Lower lobe of right lung (tissue), 2 donors: ENCODE measurements at regions not wholly inside any gene's neighbourhood (a gene's known extent, or its start where the extent isn't known, plus 50 kb on each side); places are given as distances from the start of the nearest gene placed in this dataset.
"Not testable (repeated sequence)": the region's sequence is repeated elsewhere in the genome, so short reads cannot be mapped to it uniquely, and the experiment has no call there.

Experiments used
- ATAC-seq, 2 donors: fragments of 200-7000 bp; cut with Tn5 transposase; one replicate each; pipeline ENCODE4 v1.9.1; 2020 to 2022; ENCODE audit warnings: mild to moderate bottlenecking in 2 of 2, moderate library complexity in 2 of 2
- DNase-seq: peaks from one replicate; pipeline ENCODE4 v3.0.0-alpha.2; 2020
- H3K27ac ChIP-seq: fragments of 200-600 bp; one replicate; pipeline ENCODE4 v1.8.0; 2022
- H3K27me3 ChIP-seq: fragments of 200-600 bp; one replicate; pipeline ENCODE4 v1.8.0; 2022; ENCODE audit warnings: low read depth
- H3K36me3 ChIP-seq: fragments of 200-600 bp; one replicate; pipeline ENCODE4 v1.8.0; 2022; ENCODE audit warnings: mild to moderate bottlenecking
- H3K4me1 ChIP-seq: fragments of 200-600 bp; one replicate; pipeline ENCODE4 v1.8.0; 2022
- H3K4me3 ChIP-seq: fragments of 200-600 bp; one replicate; pipeline ENCODE4 v1.8.0; 2022; ENCODE audit warnings: mild to moderate bottlenecking
- H3K9me3 ChIP-seq: fragments of 200-600 bp; one replicate; pipeline ENCODE4 v1.8.0; 2022
- CTCF ChIP-seq: fragments of 200-600 bp; IDR thresholded peaks from one replicate; pipeline ENCODE4 v1.8.0; 2022; ENCODE audit warnings: antibody characterized with exemption, mild to moderate bottlenecking
- intact Hi-C: fragments of 100-400 bp; cut with DNase I; formaldehyde crosslinking; loops from one replicate; pipeline ENCODE4 v1.11.0; 2022
- donor health status: DM: no; HTN: yes; CAD: no; lungs with severe emphysema.

- ATAC-seq, H3K27ac ChIP-seq, H3K4me1 ChIP-seq, H3K9me3 ChIP-seq, intact Hi-C loops, DNase-seq, H3K27me3 ChIP-seq, H3K36me3 ChIP-seq, H3K4me3 ChIP-seq: not testable (repeated sequence)
Observed at GRCh38 chr17:20868662-20869007, 174.2 kb downstream of the USP22 start.

GRCh38 chr17:20873173-20873572 is 169.6 kb downstream of the USP22 start:
- H3K4me3 ChIP-seq, H3K27me3 ChIP-seq, H3K4me1 ChIP-seq, H3K9me3 ChIP-seq, H3K27ac ChIP-seq, DNase-seq, ATAC-seq, intact Hi-C loops, H3K36me3 ChIP-seq: not testable (repeated sequence)

- DNase-seq, H3K4me1 ChIP-seq, H3K27ac ChIP-seq, H3K36me3 ChIP-seq, intact Hi-C loops, ATAC-seq, H3K27me3 ChIP-seq, H3K9me3 ChIP-seq, H3K4me3 ChIP-seq: not testable (repeated sequence)
Observed at GRCh38 chr17:20873688-20874328, 169.0 kb downstream of the USP22 start.

GRCh38 chr17:20877384-20877783 is 165.4 kb downstream of the USP22 start:
- H3K36me3 ChIP-seq, intact Hi-C loops, H3K9me3 ChIP-seq, H3K4me3 ChIP-seq, H3K27ac ChIP-seq, H3K4me1 ChIP-seq, DNase-seq, ATAC-seq, H3K27me3 ChIP-seq: not testable (repeated sequence)

- H3K4me3 ChIP-seq = no peak overlapping the region
- intact Hi-C loops = no loop called here
- TF ChIP-seq CTCF = no peak
- no peaks in the 10 kb centered on the region for H3K27me3 ChIP-seq
- DNase-seq (no peak), ATAC-seq (no peak)
- no peaks in the 10 kb centered on the region for H3K9me3 ChIP-seq
- no peaks in the 10 kb centered on the region for H3K4me1 ChIP-seq
- no peaks in the 10 kb centered on the region for H3K36me3 ChIP-seq
- no peak overlapping the region for H3K27ac ChIP-seq
Observed at GRCh38 chr17:20890338-20890737, 152.5 kb downstream of the USP22 start.

GRCh38 chr17:20895426-20895825 is 147.4 kb downstream of the USP22 start:
- intact Hi-C loops = not testable (repeated sequence)
- peak in 1 of 2 donors; percentile 21 for ATAC-seq

GRCh38 chr17:20896153-20896649 is 146.6 kb downstream of the USP22 start:
- ATAC-seq (peak; percentile 23 to 24), DNase-seq (no peak)
- no peak for TF ChIP-seq CTCF
- H3K27me3 ChIP-seq = no peaks in the 10 kb centered on the region
- no peak overlapping the region for H3K27ac ChIP-seq
- no peaks in the 10 kb centered on the region for H3K36me3 ChIP-seq
- no peaks in the 10 kb centered on the region for H3K4me1 ChIP-seq
- intact Hi-C loops = no loop called here
- H3K9me3 ChIP-seq = no peaks in the 10 kb centered on the region
- H3K4me3 ChIP-seq = no peak overlapping the region

More at GRCh38 chr17:20895426-20895825, 147.4 kb downstream of the USP22 start:
- H3K9me3 ChIP-seq, H3K27ac ChIP-seq, H3K4me1 ChIP-seq, DNase-seq, H3K27me3 ChIP-seq, H3K36me3 ChIP-seq, H3K4me3 ChIP-seq: not testable (repeated sequence)

- H3K27me3 ChIP-seq, intact Hi-C loops, H3K27ac ChIP-seq, H3K36me3 ChIP-seq, DNase-seq, H3K4me1 ChIP-seq, H3K4me3 ChIP-seq, H3K9me3 ChIP-seq, ATAC-seq: not testable (repeated sequence)
Observed at GRCh38 chr17:20898726-20899125, 144.1 kb downstream of the USP22 start.

- H3K27ac ChIP-seq, H3K9me3 ChIP-seq, H3K27me3 ChIP-seq, intact Hi-C loops, ATAC-seq, H3K4me3 ChIP-seq, H3K36me3 ChIP-seq, DNase-seq, H3K4me1 ChIP-seq: not testable (repeated sequence)
Observed at GRCh38 chr17:20902496-20902895, 140.3 kb downstream of the USP22 start.

GRCh38 chr17:20903549-20903948 is 139.3 kb downstream of the USP22 start:
- ATAC-seq, H3K27ac ChIP-seq, H3K36me3 ChIP-seq, intact Hi-C loops, H3K9me3 ChIP-seq, H3K4me3 ChIP-seq, H3K4me1 ChIP-seq, H3K27me3 ChIP-seq, DNase-seq: not testable (repeated sequence)
